Breast epithelium (tissue), 3 donors: ENCODE measurements at regions not wholly inside any gene's neighbourhood (a gene's known extent, or its start where the extent isn't known, plus 50 kb on each side); places are given as distances from the start of the nearest gene placed in this dataset.

Source experiments
- CTCF ChIP-seq, 3 donors: fragments of 450-650 bp; IDR thresholded peaks; one replicate each; pipeline ENCODE4 v1.5.1; 2016 to 2017; ENCODE audit warnings: antibody characterized with exemption in 3 of 3, mild to moderate bottlenecking in 3 of 3, moderate library complexity in 3 of 3
- POLR2A ChIP-seq: fragments of 450-650 bp; IDR thresholded peaks from one replicate; pipeline ENCODE4 v1.6.1; 2016; ENCODE audit warnings: antibody characterized with exemption, mild to moderate bottlenecking, moderate library complexity

DNA sequence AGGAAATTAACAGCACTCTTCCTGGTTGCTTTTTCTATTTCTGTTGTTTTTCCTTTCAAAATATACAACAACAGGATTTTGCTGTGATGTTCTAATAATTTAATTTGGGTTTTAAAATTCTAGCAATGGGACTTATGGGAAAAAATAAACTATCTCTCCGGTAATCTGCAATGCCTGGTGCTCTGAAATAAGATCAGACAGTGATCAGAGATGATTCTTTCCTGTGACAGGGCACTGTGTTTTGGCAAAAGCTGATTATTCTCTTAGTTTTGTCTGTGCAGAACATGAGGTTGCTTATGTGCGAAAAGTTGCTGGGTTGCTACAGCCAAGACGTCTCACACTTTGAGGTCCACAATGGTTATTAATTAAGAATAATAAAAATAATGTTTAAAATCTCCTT is 291.7 kb downstream of the FBXO8 start:
- TF ChIP-seq POLR2A (no peak), CTCF (IDR thresholded peaks at IDR 0.05) (no peak)
